Fibroblast of skin of back (primary cell): ENCODE measurements at regions not wholly inside any gene's neighbourhood (a gene's known extent, or its start where the extent isn't known, plus 50 kb on each side); places are given as distances from the start of the nearest gene placed in this dataset.

Source experiments
- DNase-seq: peaks from one replicate; pipeline ENCODE4 v3.0.0-alpha.2; 2013

DNA sequence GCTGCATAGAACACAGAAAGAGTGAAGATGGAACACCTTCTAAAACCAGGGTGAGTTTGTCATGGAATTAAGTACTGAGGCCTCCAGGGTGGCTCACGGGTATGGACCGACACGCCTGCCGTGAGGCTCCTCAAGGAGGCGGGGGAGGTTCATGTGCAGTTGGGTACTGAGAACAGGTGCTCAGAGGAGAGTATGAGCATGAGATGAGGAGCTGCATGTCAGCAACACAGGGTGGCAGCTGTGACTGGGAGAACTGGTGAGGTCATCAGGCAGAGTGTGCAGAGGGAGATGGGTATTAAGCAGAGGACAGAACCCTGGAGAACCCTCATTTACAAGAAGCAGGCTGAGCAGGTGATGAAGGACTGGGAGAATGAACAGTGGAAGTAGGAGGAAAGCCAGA lies 63.2 kb upstream of the KLHL29 start:
- no peak for DNase-seq

DNA sequence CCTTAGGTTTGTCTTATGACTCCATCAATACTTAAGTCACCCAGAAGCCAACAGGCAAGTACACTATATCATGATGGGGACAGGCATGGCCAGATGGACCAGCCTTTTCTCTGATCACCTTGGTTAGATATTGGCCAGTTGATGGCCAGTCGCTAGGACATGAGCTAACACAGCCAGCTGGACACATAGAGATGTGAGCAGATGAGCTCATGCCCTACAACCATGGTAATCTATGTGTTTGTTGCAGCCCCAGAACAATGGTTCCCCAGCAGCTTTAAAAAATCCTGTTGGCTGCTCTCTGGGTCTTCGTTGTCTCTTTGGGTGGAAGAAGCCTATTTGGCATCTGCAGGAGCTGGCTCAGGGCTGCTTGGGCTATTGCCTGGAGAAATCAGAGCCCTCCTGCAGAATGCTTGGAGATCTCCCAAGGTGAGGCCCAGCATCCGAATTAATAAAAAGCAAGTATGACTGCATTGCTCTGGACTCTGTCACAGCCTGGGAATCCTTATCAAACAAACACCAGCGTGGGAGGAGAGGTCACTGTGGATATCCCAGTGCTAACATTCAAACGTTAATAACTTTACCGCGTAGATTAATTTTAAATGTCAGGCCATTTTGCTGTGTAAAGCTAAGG lies 62.3 kb upstream of the KLHL29 start:
- DNase-seq: no peak

GRCh38 chr2:23323198-23323916 lies 61.6 kb upstream of the KLHL29 start:
- no peak for DNase-seq

DNA sequence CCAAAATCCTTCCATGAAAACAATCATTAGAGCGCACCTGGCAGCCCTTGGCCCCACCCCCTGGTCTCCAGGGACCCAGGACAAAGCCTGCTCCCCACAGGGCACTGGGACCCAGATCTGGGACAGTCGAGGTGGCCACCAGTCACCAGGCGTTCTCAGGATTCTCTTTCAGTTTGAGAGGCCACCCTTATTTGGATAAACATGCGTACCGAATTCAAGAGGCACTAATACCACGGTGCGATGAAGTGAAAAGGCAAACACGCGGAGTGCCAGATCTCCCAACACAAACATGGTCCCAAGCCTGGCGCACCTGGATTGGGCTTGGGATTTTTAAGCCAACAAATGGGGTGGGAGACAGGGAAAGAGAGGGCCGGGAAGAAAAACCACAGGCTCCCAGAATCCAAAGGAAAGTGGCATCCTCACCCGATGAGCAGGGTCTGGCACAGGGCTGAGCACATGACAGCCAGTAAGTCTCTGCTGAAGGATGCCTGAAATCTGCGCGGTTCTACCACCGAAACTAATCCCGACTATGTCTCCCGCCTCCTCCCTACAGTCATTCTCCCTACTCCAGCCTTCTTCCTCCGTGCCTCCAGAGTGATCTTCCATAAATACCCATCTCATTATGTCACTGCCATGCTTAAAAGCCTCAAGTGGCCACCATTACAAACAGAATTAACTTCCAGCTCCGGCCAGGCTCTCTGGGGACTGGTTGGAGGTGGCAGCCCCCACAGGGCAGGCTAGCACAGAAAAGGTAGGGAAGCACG lies 60.9 kb upstream of the KLHL29 start:
- no peak for DNase-seq

DNA sequence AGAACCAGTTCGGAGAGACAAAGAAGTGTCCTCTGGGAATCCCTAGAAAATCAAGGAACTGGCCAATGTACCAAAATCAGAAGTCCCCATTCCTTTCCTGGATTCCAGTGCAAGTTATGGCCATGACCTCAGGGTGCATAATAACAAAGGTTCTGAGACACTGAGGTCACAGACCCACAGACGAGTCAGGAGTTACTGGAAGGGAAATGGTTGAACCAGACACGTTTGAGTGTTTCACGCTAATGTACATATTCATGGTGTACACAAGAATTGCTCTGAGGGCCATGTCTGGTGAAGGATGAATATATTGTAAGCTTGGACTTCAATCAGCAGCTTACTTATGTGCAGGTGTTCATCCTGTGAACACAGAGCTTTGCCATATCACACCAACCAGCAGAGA lies 58.6 kb upstream of the KLHL29 start:
- DNase-seq: no peak

- DNase-seq: no peak
These were observed 57.6 kb upstream of the KLHL29 start for GRCh38 chr2:23327416-23327815.

GRCh38 chr2:23327887-23328286 lies 57.1 kb upstream of the KLHL29 start:
- DNase-seq: no peak

GRCh38 chr2:23330214-23330613 lies 54.8 kb upstream of the KLHL29 start:
- peak; percentile 41 for DNase-seq
